ENCODE measurements at regions not wholly inside any gene's neighbourhood (a gene's known extent, or its start where the extent isn't known, plus 50 kb on each side); places are given as distances from the start of the nearest gene placed in this dataset.
A peak's percentile ranks its signal among the peaks of the same experiment; 100 is the strongest.
"Not testable (repeated sequence)": the region's sequence is repeated elsewhere in the genome, so short reads cannot be mapped to it uniquely, and the experiment has no call there.

- no peak overlapping the region for H3K4me3 ChIP-seq (ENCODE audit: low read depth, low read length)
- no peak for TF ChIP-seq CTCF (IDR thresholded peaks at IDR 0.05; ENCODE audit: low read depth, low read length)
- DNase-seq (ENCODE audit: low read depth, low spot score) = no peak
- H3K27ac ChIP-seq (ENCODE audit: low read depth, low read length) = no peak overlapping the region
- ChIA-PET CTCF (no interaction called here), POLR2A (no interaction called here)
- no peaks in the 10 kb centered on the region for H3K9me3 ChIP-seq (ENCODE audit: control insufficient read depth, insufficient read depth, low read length)
- H3K27me3 ChIP-seq (ENCODE audit: control insufficient read depth, insufficient read depth, low read length) = no peaks in the 10 kb centered on the region
Observed at GRCh38 chr7:46054272-46054671, 133.2 kb upstream of the IGFBP3 start.

- no peak overlapping the region for H3K27ac ChIP-seq (ENCODE audit: low read depth, low read length)
- H3K4me3 ChIP-seq (ENCODE audit: low read depth, low read length) = no peak overlapping the region
- no peaks in the 10 kb centered on the region; the same call in 1 of the 2 replicates for H3K9me3 ChIP-seq (ENCODE audit: control insufficient read depth, insufficient read depth, low read length)
- CTCF ChIA-PET = no interaction called here
- DNase-seq (ENCODE audit: low read depth, low spot score) = no peak
- no peaks in the 10 kb centered on the region for H3K27me3 ChIP-seq (ENCODE audit: control insufficient read depth, insufficient read depth, low read length)
- POLR2A ChIA-PET = no interaction called here
- TF ChIP-seq CTCF (IDR thresholded peaks at IDR 0.05; ENCODE audit: low read depth, low read length) = no peak
Observed at GRCh38 chr7:46047581-46047980, 126.5 kb upstream of the IGFBP3 start.

DNA sequence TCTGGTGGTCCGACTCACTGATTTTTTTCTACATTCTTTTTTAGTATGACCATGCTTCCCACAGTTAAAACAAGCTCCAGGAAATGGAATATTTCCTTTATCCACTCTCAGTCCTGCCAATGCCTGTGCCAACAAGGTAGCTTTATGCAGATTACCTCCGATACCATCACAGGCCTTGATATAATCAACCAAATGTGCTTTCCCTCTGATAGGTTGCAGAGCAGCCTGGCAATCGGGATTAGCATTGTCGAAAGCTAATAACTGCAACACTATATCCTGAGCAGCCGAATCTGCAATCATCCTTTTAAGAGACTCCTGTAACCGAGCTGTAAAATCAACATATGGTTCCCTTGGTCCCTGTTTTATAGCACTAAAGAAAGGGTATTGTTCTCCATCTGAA is 122.3 kb upstream of the IGFBP3 start:
- H3K4me3 ChIP-seq (ENCODE audit: low read depth, low read length); H3K27ac ChIP-seq (ENCODE audit: low read depth, low read length); H3K9me3 ChIP-seq (ENCODE audit: control insufficient read depth, insufficient read depth, low read length); CTCF ChIA-PET; DNase-seq (ENCODE audit: low read depth, low spot score); POLR2A ChIA-PET; H3K27me3 ChIP-seq (ENCODE audit: control insufficient read depth, insufficient read depth, low read length): not testable (repeated sequence)

DNA sequence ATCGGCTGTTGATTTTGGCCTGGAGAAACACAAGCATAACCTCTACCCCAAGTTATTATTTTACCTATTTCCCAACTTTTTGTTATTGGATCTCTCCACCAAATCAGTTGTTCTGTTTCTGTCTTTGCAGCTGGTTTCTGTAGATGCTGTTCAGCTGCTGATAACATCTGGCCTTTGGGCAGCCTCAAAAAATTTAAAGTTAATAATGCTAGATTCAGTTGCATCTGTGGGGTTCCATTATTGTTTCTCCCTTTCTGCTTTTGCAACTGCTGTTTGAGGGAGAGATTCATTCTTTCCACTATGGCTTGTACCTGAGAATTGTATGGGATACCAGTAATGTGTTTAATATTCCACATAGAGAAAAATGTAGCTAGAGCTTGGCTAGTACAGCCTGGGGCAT is 118.7 kb upstream of the IGFBP3 start:
- H3K9me3 ChIP-seq (ENCODE audit: control insufficient read depth, insufficient read depth, low read length); H3K27me3 ChIP-seq (ENCODE audit: control insufficient read depth, insufficient read depth, low read length); H3K27ac ChIP-seq (ENCODE audit: low read depth, low read length); DNase-seq (ENCODE audit: low read depth, low spot score); H3K4me3 ChIP-seq (ENCODE audit: low read depth, low read length); CTCF ChIA-PET; POLR2A ChIA-PET: not testable (repeated sequence)

DNA sequence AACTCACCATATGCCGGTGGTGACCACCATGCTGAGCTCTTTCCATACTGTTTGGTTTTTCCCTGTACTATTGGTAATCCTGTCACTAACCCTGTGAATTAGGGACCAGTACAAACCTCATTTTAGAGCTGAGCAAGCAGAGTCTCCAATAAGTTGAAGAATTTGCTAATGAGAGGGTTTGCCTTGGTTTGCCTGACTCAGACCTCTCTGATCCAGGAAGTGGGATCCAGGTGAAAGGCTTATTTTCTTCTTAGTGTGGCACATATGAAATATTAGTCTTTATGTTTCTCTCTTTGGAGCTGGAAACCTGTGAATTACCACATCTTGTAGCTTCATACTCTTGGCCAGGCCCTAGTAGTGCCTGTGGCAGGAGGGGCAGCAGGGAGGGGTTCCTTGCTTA is 114.1 kb upstream of the IGFBP3 start:
- ChIA-PET POLR2A (interaction anchor here (0.7 kb wide), 1 partner anchor 20 kb away, joined by 3 read pairs; no protein-coding TSS in a partner anchor), CTCF (no interaction called here)
- no peaks in the 10 kb centered on the region for H3K9me3 ChIP-seq (ENCODE audit: control insufficient read depth, insufficient read depth, low read length)
- H3K27me3 ChIP-seq (ENCODE audit: control insufficient read depth, insufficient read depth, low read length) = no peaks in the 10 kb centered on the region
- TF ChIP-seq CTCF (IDR thresholded peaks at IDR 0.05; ENCODE audit: low read depth, low read length) = no peak
- no peak overlapping the region for H3K27ac ChIP-seq (ENCODE audit: low read depth, low read length)
- DNase-seq (ENCODE audit: low read depth, low spot score) = no peak
- H3K4me3 ChIP-seq (ENCODE audit: low read depth, low read length) = no peak overlapping the region

DNA sequence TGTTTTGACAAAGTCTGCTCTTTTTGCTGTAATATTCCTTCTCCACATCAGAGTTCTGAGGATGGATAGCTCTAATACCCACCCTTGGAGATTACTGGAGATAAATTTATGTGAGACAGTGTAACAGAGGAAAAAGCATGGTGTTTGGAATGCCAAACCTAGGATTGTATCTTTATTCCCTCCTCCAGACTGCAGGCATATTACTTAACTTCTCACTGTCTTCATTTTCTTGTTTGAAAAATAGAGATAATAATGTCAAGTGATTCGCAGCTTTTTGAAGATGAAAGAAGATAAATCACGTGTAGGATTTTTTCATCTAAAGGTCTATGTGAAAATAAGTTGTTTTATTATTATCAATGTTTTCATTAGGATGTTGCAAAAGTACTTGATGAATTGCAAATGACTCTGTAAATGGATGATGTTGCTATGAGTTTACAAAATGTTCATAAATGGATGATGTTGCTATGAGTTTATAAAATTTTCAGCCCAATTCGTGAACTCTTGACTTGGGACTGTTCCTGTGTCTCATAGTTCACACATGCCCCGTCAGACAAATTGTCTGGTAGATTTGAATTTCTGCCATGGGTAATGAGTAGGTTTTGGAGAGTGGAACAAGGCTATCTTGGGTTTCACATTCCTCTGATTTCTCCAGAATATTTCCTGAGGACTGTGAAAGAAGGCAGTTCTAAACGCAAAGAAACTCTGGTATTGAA is 113.1 kb upstream of the IGFBP3 start:
- no peak for TF ChIP-seq CTCF (IDR thresholded peaks at IDR 0.05; ENCODE audit: low read depth, low read length)
- no peaks in the 10 kb centered on the region for H3K27me3 ChIP-seq (ENCODE audit: control insufficient read depth, insufficient read depth, low read length)
- no peak overlapping the region for H3K27ac ChIP-seq (ENCODE audit: low read depth, low read length)
- H3K4me3 ChIP-seq (ENCODE audit: low read depth, low read length) = no peak overlapping the region
- H3K9me3 ChIP-seq (ENCODE audit: control insufficient read depth, insufficient read depth, low read length) = no peaks in the 10 kb centered on the region
- peak; percentile 2 for DNase-seq (ENCODE audit: low read depth, low spot score)
- POLR2A ChIA-PET = no interaction called here
- CTCF ChIA-PET = no interaction called here
